IgD-negative memory B cell (primary cell): ENCODE measurements at regions not wholly inside any gene's neighbourhood (a gene's known extent, or its start where the extent isn't known, plus 50 kb on each side); places are given as distances from the start of the nearest gene placed in this dataset.

Experiments used
- H3K27ac Mint-ChIP-seq, 3 donors: one replicate each; pipeline ENCODE4 v1.8.0; 2020 to 2022; ENCODE audit warnings: mild to moderate bottlenecking in 3 of 3, mixed read lengths in 3 of 3, moderate library complexity in 1 of 3
- H3K27me3 Mint-ChIP-seq: one replicate; pipeline ENCODE4 v1.8.0; 2021; ENCODE audit warnings: mixed read lengths
- H3K36me3 Mint-ChIP-seq: one replicate; pipeline ENCODE4 v1.8.0; 2020; ENCODE audit warnings: mild to moderate bottlenecking, mixed read lengths
- H3K4me1 Mint-ChIP-seq, 3 donors: one replicate each; pipeline ENCODE4 v1.8.0; 2020 to 2022; ENCODE audit warnings: mixed read lengths in 3 of 3, mild to moderate bottlenecking in 1 of 3
- H3K4me3 Mint-ChIP-seq, 4 donors: one replicate each; pipeline ENCODE4 v1.8.0; 2020 to 2022; ENCODE audit warnings: mild to moderate bottlenecking in 4 of 4, mixed read lengths in 4 of 4, moderate library complexity in 3 of 4
- H3K9me3 Mint-ChIP-seq, 3 donors: one replicate each; pipeline ENCODE4 v1.8.0; 2020 to 2021; ENCODE audit warnings: mixed read lengths in 3 of 3, mild to moderate bottlenecking in 1 of 3

GRCh38 chr20:56810141-56810540, 181.0 kb downstream of the TFAP2C start:
- H3K4me3 Mint-ChIP-seq: no peak overlapping the region
- peaks cover 0 to 1% (median 0%) of the 10 kb centered on the region in 3 donors for H3K4me1 Mint-ChIP-seq
- no peak overlapping the region for H3K27ac Mint-ChIP-seq

GRCh38 chr20:56815796-56816195, 186.7 kb downstream of the TFAP2C start:
- H3K4me3 Mint-ChIP-seq: no peak overlapping the region
- no peaks in the 10 kb centered on the region for H3K4me1 Mint-ChIP-seq
- peaks cover 6 to 26% (median 13%) of the 10 kb centered on the region in 3 donors for H3K9me3 Mint-ChIP-seq
- H3K27me3 Mint-ChIP-seq: no peaks in the 10 kb centered on the region
- no peak overlapping the region for H3K27ac Mint-ChIP-seq
- no peaks in the 10 kb centered on the region for H3K36me3 Mint-ChIP-seq

More at GRCh38 chr20:56810141-56810540, 181.0 kb downstream of the TFAP2C start:
- Mint-ChIP-seq H3K27me3 (peaks cover 4% of the 10 kb centered on the region), H3K36me3 (no peaks in the 10 kb centered on the region), H3K9me3 (peaks cover 4 to 8% (median 7%) of the 10 kb centered on the region in 3 donors)

- peaks cover 6 to 23% (median 17%) of the 10 kb centered on the region in 3 donors for H3K9me3 Mint-ChIP-seq
- no peaks in the 10 kb centered on the region for H3K27me3 Mint-ChIP-seq
- H3K36me3 Mint-ChIP-seq: no peaks in the 10 kb centered on the region
- H3K27ac Mint-ChIP-seq: peak overlapping the region in 1 of 3 donors; percentile 91
- H3K4me1 Mint-ChIP-seq: no peaks in the 10 kb centered on the region
- H3K4me3 Mint-ChIP-seq: no peak overlapping the region
Measured at GRCh38 chr20:56816349-56816748, 187.2 kb downstream of the TFAP2C start.

GRCh38 chr20:56817780-56818675, 188.9 kb downstream of the TFAP2C start:
- Mint-ChIP-seq H3K4me1 (no peaks in the 10 kb centered on the region), H3K27ac (no peak overlapping the region)

GRCh38 chr20:56820984-56821383, 191.9 kb downstream of the TFAP2C start:
- no peaks in the 10 kb centered on the region for H3K27me3 Mint-ChIP-seq
- peaks cover 7 to 20% (median 13%) of the 10 kb centered on the region in 3 donors for H3K9me3 Mint-ChIP-seq
- H3K36me3 Mint-ChIP-seq: no peaks in the 10 kb centered on the region
- H3K27ac Mint-ChIP-seq: no peak overlapping the region
- no peaks in the 10 kb centered on the region for H3K4me1 Mint-ChIP-seq
- no peak overlapping the region for H3K4me3 Mint-ChIP-seq

More at GRCh38 chr20:56817780-56818675, 188.9 kb downstream of the TFAP2C start:
- Mint-ChIP-seq H3K36me3 (no peaks in the 10 kb centered on the region), H3K4me3 (peak overlapping the region in 1 of 4 donors; percentile 31), H3K27me3 (no peaks in the 10 kb centered on the region), H3K9me3 (peaks cover 5 to 23% (median 16%) of the 10 kb centered on the region in 3 donors)

GRCh38 chr20:56826306-56826704, 197.2 kb downstream of the TFAP2C start:
- H3K27me3 Mint-ChIP-seq: peaks cover 11% of the 10 kb centered on the region
- H3K27ac Mint-ChIP-seq: no peak overlapping the region
- no peaks in the 10 kb centered on the region for H3K36me3 Mint-ChIP-seq
- no peaks in the 10 kb centered on the region for H3K4me1 Mint-ChIP-seq
- H3K9me3 Mint-ChIP-seq: peaks cover 3 to 9% (median 7%) of the 10 kb centered on the region in 3 donors
- H3K4me3 Mint-ChIP-seq: no peak overlapping the region

- Mint-ChIP-seq H3K27ac (no peak overlapping the region), H3K4me3 (no peak overlapping the region), H3K27me3 (peaks cover 11% of the 10 kb centered on the region), H3K9me3 (peaks cover 3 to 9% (median 7%) of the 10 kb centered on the region in 3 donors), H3K4me1 (no peaks in the 10 kb centered on the region), H3K36me3 (no peaks in the 10 kb centered on the region)
Measured at GRCh38 chr20:56826705-56827665, 197.9 kb downstream of the TFAP2C start.

- Mint-ChIP-seq H3K4me1 (no peaks in the 10 kb centered on the region), H3K27me3 (peaks cover 11% of the 10 kb centered on the region), H3K9me3 (peaks cover 3 to 7% (median 5%) of the 10 kb centered on the region in 3 donors), H3K27ac (no peak overlapping the region), H3K4me3 (no peak overlapping the region), H3K36me3 (no peaks in the 10 kb centered on the region)
Measured at GRCh38 chr20:56827763-56828162, 198.7 kb downstream of the TFAP2C start.

- Mint-ChIP-seq H3K36me3 (no peaks in the 10 kb centered on the region), H3K27ac (no peak overlapping the region), H3K27me3 (peaks cover 12% of the 10 kb centered on the region), H3K4me1 (no peaks in the 10 kb centered on the region), H3K4me3 (peak overlapping the region in 1 of 4 donors; percentile 8), H3K9me3 (peaks cover 0 to 7% (median 5%) of the 10 kb centered on the region in 3 donors)
Measured at GRCh38 chr20:56828402-56828801, 199.3 kb downstream of the TFAP2C start.

- H3K27ac Mint-ChIP-seq: no peak overlapping the region
- H3K4me1 Mint-ChIP-seq: no peaks in the 10 kb centered on the region
- H3K4me3 Mint-ChIP-seq: no peak overlapping the region
- H3K27me3 Mint-ChIP-seq: peaks cover 14% of the 10 kb centered on the region
- no peaks in the 10 kb centered on the region for H3K36me3 Mint-ChIP-seq
- H3K9me3 Mint-ChIP-seq: peaks cover 0 to 7% (median 3%) of the 10 kb centered on the region in 3 donors
Measured at GRCh38 chr20:56829788-56830385, 200.8 kb downstream of the TFAP2C start.

- Mint-ChIP-seq H3K9me3 (peaks cover 0 to 3% (median 2%) of the 10 kb centered on the region in 3 donors), H3K36me3 (no peaks in the 10 kb centered on the region), H3K27ac (no peak overlapping the region), H3K27me3 (peaks cover 14% of the 10 kb centered on the region), H3K4me1 (no peaks in the 10 kb centered on the region), H3K4me3 (no peak overlapping the region)
Measured at GRCh38 chr20:56831795-56832194, 202.7 kb downstream of the TFAP2C start.

GRCh38 chr20:56833427-56833826, 204.3 kb downstream of the TFAP2C start:
- H3K9me3 Mint-ChIP-seq: peaks cover 0 to 3% (median 2%) of the 10 kb centered on the region in 3 donors
- no peak overlapping the region for H3K4me3 Mint-ChIP-seq
- H3K36me3 Mint-ChIP-seq: no peaks in the 10 kb centered on the region
- H3K27ac Mint-ChIP-seq: no peak overlapping the region
- no peaks in the 10 kb centered on the region for H3K4me1 Mint-ChIP-seq
- H3K27me3 Mint-ChIP-seq: peaks cover 14% of the 10 kb centered on the region

- Mint-ChIP-seq H3K9me3 (peaks cover 0 to 4% (median 0%) of the 10 kb centered on the region in 3 donors), H3K36me3 (no peaks in the 10 kb centered on the region), H3K4me3 (no peak overlapping the region), H3K4me1 (no peaks in the 10 kb centered on the region), H3K27me3 (peaks cover 3% of the 10 kb centered on the region), H3K27ac (no peak overlapping the region)
Measured at GRCh38 chr20:56835829-56836550, 206.9 kb downstream of the TFAP2C start.

- Mint-ChIP-seq H3K4me3 (no peak overlapping the region), H3K36me3 (no peaks in the 10 kb centered on the region), H3K27ac (no peak overlapping the region), H3K9me3 (peaks cover 0 to 8% (median 0%) of the 10 kb centered on the region in 3 donors), H3K4me1 (no peaks in the 10 kb centered on the region), H3K27me3 (no peaks in the 10 kb centered on the region)
Measured at GRCh38 chr20:56839222-56839621, 210.1 kb downstream of the TFAP2C start.
